Tibial artery (tissue), 4 donors: ENCODE measurements at regions not wholly inside any gene's neighbourhood (a gene's known extent, or its start where the extent isn't known, plus 50 kb on each side); places are given as distances from the start of the nearest gene placed in this dataset.

Source experiments
- DNase-seq, 2 donors: peaks; one replicate each; pipeline ENCODE4 v3.0.0-alpha.2; 2019
- H3K27ac ChIP-seq, 2 donors: fragments of 200-600 bp; sonication (generic) in 1 of 2; 1 replicate in 1 of 2; 2 replicates in 1 of 2; pipeline ENCODE4 v1.5.1; 2018 to 2019; ENCODE audit warnings: mild to moderate bottlenecking in 1 of 2
- H3K27me3 ChIP-seq, 2 donors: fragments of 200-600 bp; sonication (generic) in 1 of 2; one replicate each; pipeline versions ENCODE4 v1.5.1 to v1.6.0; 2016 to 2019
- H3K36me3 ChIP-seq, 3 donors: fragments of 200-600 bp; sonication (generic) in 2 of 3; one replicate each; pipeline ENCODE4 v1.5.1; 2016 to 2019; ENCODE audit warnings: mild to moderate bottlenecking in 2 of 3
- H3K4me1 ChIP-seq, 4 donors: fragments of 200-600 bp; sonication (generic) in 2 of 4; 1 replicate in 3 of 4; 2 replicates in 1 of 4; pipeline ENCODE4 v1.5.1; 2016 to 2019
- H3K4me3 ChIP-seq, 2 donors: fragments of 200-600 bp; sonication (generic) in 1 of 2; 1 replicate in 1 of 2; 2 replicates in 1 of 2; pipeline ENCODE4 v1.5.1; 2018 to 2019; ENCODE audit warnings: mild to moderate bottlenecking in 2 of 2
- H3K9me3 ChIP-seq, 3 donors: fragments of 200-600 bp; sonication (generic) in 1 of 3; one replicate each; pipeline ENCODE4 v1.5.1; 2016 to 2019
- CTCF ChIP-seq, 2 experiments: fragments of 200-600 bp in 1 of 2; fragments of 450-650 bp in 1 of 2; IDR thresholded peaks; one replicate each; pipeline ENCODE4 v1.5.1; 2017 to 2019; ENCODE audit warnings: antibody characterized with exemption in 2 of 2, mild to moderate bottlenecking in 1 of 2, moderate library complexity in 1 of 2
- intact Hi-C: fragments of 100-400 bp; cut with DNase I; formaldehyde crosslinking; loops from one replicate; pipeline ENCODE4 v1.15.0; 2023; ENCODE audit warnings: low total_unique reads

- TF ChIP-seq CTCF (IDR thresholded peaks at IDR 0.05) = no peak
- no peaks in the 10 kb centered on the region for H3K36me3 ChIP-seq
- DNase-seq = no peak
- H3K27me3 ChIP-seq = no peaks in the 10 kb centered on the region
- no peak overlapping the region for H3K4me3 ChIP-seq
- no peak overlapping the region for H3K27ac ChIP-seq
- H3K9me3 ChIP-seq = no peaks in the 10 kb centered on the region
- H3K4me1 ChIP-seq = peaks cover 0 to 20% (median 5%) of the 10 kb centered on the region in 4 donors
- intact Hi-C loops = loop anchor here (5.0 to 10.0 kb wide), 2 partner anchors 271 to 438 kb away; no protein-coding TSS in a partner anchor
These were observed 253.1 kb downstream of the PTEN start for GRCh38 chr10:88116481-88116880.

- Histone ChIP-seq H3K27me3 (no peaks in the 10 kb centered on the region), H3K9me3 (no peaks in the 10 kb centered on the region), H3K4me3 (no peak overlapping the region), H3K36me3 (no peaks in the 10 kb centered on the region), H3K27ac (no peak overlapping the region), H3K4me1 (peaks cover 0 to 20% (median 5%) of the 10 kb centered on the region in 4 donors)
- no peak for TF ChIP-seq CTCF (IDR thresholded peaks at IDR 0.05)
- intact Hi-C loops = loop anchor here (5.0 to 10.0 kb wide), 2 partner anchors 270 to 438 kb away; no protein-coding TSS in a partner anchor
- no peak for DNase-seq
These were observed 253.7 kb downstream of the PTEN start for GRCh38 chr10:88116971-88117626.

GRCh38 chr10:88117869-88118632, 254.6 kb downstream of the PTEN start:
- intact Hi-C loops = loop anchor here (5.0 to 10.0 kb wide), 2 partner anchors 269 to 437 kb away; no protein-coding TSS in a partner anchor
- Histone ChIP-seq H3K27ac (no peak overlapping the region), H3K4me1 (peaks cover 0 to 20% (median 5%) of the 10 kb centered on the region in 4 donors), H3K4me3 (no peak overlapping the region), H3K27me3 (no peaks in the 10 kb centered on the region), H3K36me3 (no peaks in the 10 kb centered on the region), H3K9me3 (no peaks in the 10 kb centered on the region)
- DNase-seq = no peak
- no peak for TF ChIP-seq CTCF (IDR thresholded peaks at IDR 0.05)

- Histone ChIP-seq H3K4me3 (no peak overlapping the region), H3K27me3 (no peaks in the 10 kb centered on the region), H3K4me1 (peaks cover 0 to 15% (median 2%) of the 10 kb centered on the region in 4 donors), H3K9me3 (no peaks in the 10 kb centered on the region), H3K27ac (no peak overlapping the region), H3K36me3 (no peaks in the 10 kb centered on the region)
- intact Hi-C loops = loop anchor here (5.0 to 10.0 kb wide), 2 partner anchors 269 to 436 kb away; no protein-coding TSS in a partner anchor
- DNase-seq = no peak
- no peak for TF ChIP-seq CTCF (IDR thresholded peaks at IDR 0.05)
These were observed 255.3 kb downstream of the PTEN start for GRCh38 chr10:88118729-88119128.

- H3K9me3 ChIP-seq = no peaks in the 10 kb centered on the region
- H3K4me1 ChIP-seq = peaks cover 0 to 11% (median under 1%) of the 10 kb centered on the region in 4 donors
- H3K4me3 ChIP-seq = no peak overlapping the region
- intact Hi-C loops = loop anchor here (5.0 to 10.0 kb wide), 2 partner anchors 268 to 436 kb away; no protein-coding TSS in a partner anchor
- H3K27me3 ChIP-seq = no peaks in the 10 kb centered on the region
- TF ChIP-seq CTCF (IDR thresholded peaks at IDR 0.05) = no peak
- H3K36me3 ChIP-seq = no peaks in the 10 kb centered on the region
- no peak overlapping the region for H3K27ac ChIP-seq
- DNase-seq = no peak
These were observed 255.7 kb downstream of the PTEN start for GRCh38 chr10:88119160-88119559.
